Mammary epithelial cell (primary cell): ENCODE measurements at regions not wholly inside any gene's neighbourhood (a gene's known extent, or its start where the extent isn't known, plus 50 kb on each side); places are given as distances from the start of the nearest gene placed in this dataset.

Experiments used
- EZH2 ChIP-seq: IDR thresholded peaks from 2 replicates; pipeline ENCODE4 v1.6.1; 2012; ENCODE audit warnings: low read length, inconsistent platforms, borderline replicate concordance
- TF ChIP-seq, protein P1 (sequence below), 2 donors: IDR thresholded peaks in 1 of 2; conservative IDR thresholded peaks in 1 of 2; 2 replicates each; pipeline ENCODE4 v1.5.1; 2011 to 2012; ENCODE audit warnings: inconsistent platforms in 2 of 2, low read length in 2 of 2, mild to moderate bottlenecking in 2 of 2, control low read depth in 1 of 2, low read depth in 1 of 2; ENCODE audit not compliant: insufficient read depth in 1 of 2; ENCODE audit errors: extremely low read depth in 1 of 2

DNA sequence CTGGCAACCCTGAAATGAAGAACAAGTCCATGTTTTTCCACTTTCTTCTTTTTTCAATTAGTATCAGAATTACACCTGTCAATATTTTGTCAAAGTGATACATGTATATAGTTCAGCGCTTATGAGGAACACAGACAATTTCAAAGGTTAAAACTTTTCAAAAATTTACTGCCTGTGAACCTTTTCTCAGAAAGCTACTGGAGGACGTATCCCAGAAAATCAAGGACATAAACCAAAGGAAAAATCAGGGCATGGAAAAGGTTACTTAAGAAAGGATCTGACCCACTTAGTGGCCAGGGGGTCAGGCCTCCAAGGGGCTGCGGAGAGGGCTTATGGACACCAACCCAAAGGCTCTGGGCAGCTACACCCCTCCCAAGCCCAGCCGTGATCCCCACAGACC is 81.1 kb upstream of the ACTRT2 start:
- TF ChIP-seq, protein P1, sequence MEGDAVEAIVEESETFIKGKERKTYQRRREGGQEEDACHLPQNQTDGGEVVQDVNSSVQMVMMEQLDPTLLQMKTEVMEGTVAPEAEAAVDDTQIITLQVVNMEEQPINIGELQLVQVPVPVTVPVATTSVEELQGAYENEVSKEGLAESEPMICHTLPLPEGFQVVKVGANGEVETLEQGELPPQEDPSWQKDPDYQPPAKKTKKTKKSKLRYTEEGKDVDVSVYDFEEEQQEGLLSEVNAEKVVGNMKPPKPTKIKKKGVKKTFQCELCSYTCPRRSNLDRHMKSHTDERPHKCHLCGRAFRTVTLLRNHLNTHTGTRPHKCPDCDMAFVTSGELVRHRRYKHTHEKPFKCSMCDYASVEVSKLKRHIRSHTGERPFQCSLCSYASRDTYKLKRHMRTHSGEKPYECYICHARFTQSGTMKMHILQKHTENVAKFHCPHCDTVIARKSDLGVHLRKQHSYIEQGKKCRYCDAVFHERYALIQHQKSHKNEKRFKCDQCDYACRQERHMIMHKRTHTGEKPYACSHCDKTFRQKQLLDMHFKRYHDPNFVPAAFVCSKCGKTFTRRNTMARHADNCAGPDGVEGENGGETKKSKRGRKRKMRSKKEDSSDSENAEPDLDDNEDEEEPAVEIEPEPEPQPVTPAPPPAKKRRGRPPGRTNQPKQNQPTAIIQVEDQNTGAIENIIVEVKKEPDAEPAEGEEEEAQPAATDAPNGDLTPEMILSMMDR (conservative IDR thresholded peaks at IDR 0.05 in 1 of 2, IDR thresholded peaks at IDR 0.05 in 1 of 2; ENCODE audit: extremely low read depth in 1 of 2, insufficient read depth in 1 of 2, low read depth in 1 of 2, low read length in 2 of 2) = no peak
- no peak for TF ChIP-seq EZH2
